DMS114 treated with DMSO at 0.1 percent for 48 hours (cell line): ENCODE measurements at regions not wholly inside any gene's neighbourhood (a gene's known extent, or its start where the extent isn't known, plus 50 kb on each side); places are given as distances from the start of the nearest gene placed in this dataset.
"Not testable (repeated sequence)": the region's sequence is repeated elsewhere in the genome, so short reads cannot be mapped to it uniquely, and the experiment has no call there.

Source experiments
- DNase-seq: peaks from one replicate; lab custom pipeline; 2025; ENCODE audit not compliant: unreplicated experiment; lab: John Stamatoyannopoulos, UW

GRCh38 chrX:121639781-121640180 is 592.4 kb downstream of the GLUD2 start:
- DNase-seq: no peak

GRCh38 chrX:121641560-121641959 is 594.1 kb downstream of the GLUD2 start:
- DNase-seq: no peak

GRCh38 chrX:121642415-121642814 is 595.0 kb downstream of the GLUD2 start:
- DNase-seq: no peak

GRCh38 chrX:121649417-121649816 is 602.0 kb downstream of the GLUD2 start:
- DNase-seq: no peak

GRCh38 chrX:121655276-121655675 is 607.9 kb downstream of the GLUD2 start:
- DNase-seq: no peak

GRCh38 chrX:121666171-121666570 is 618.8 kb downstream of the GLUD2 start:
- DNase-seq: no peak

- no peak for DNase-seq
Observed at GRCh38 chrX:121671649-121672048, 624.2 kb downstream of the GLUD2 start.

GRCh38 chrX:121709236-121709635 is 661.8 kb downstream of the GLUD2 start:
- not testable (repeated sequence) for DNase-seq

- no peak for DNase-seq
Observed at GRCh38 chrX:121733514-121733913, 686.1 kb downstream of the GLUD2 start.

GRCh38 chrX:121746105-121746504 is 698.7 kb downstream of the GLUD2 start:
- DNase-seq: no peak

- not testable (repeated sequence) for DNase-seq
Observed at GRCh38 chrX:121753602-121754001, 706.2 kb downstream of the GLUD2 start.

- DNase-seq: no peak
Observed at GRCh38 chrX:121754301-121754700, 706.9 kb downstream of the GLUD2 start.

- no peak for DNase-seq
Observed at GRCh38 chrX:121755541-121755940, 708.1 kb downstream of the GLUD2 start.

GRCh38 chrX:121761845-121762244 is 714.4 kb downstream of the GLUD2 start:
- DNase-seq: no peak

GRCh38 chrX:121763671-121764070 is 716.3 kb downstream of the GLUD2 start:
- DNase-seq: no peak

GRCh38 chrX:121768210-121768609 is 720.8 kb downstream of the GLUD2 start:
- DNase-seq: not testable (repeated sequence)

GRCh38 chrX:121781991-121782390 is 734.6 kb downstream of the GLUD2 start:
- no peak for DNase-seq

GRCh38 chrX:121782544-121782943 is 735.1 kb downstream of the GLUD2 start:
- DNase-seq: no peak

- DNase-seq: no peak
Observed at GRCh38 chrX:121782976-121783375, 735.6 kb downstream of the GLUD2 start.

GRCh38 chrX:121802881-121803412 is 755.5 kb downstream of the GLUD2 start:
- no peak for DNase-seq

GRCh38 chrX:121823406-121823805 is 776.0 kb downstream of the GLUD2 start:
- no peak for DNase-seq

GRCh38 chrX:121831601-121832000 is 784.2 kb downstream of the GLUD2 start:
- DNase-seq: no peak

- no peak for DNase-seq
Observed at GRCh38 chrX:121832446-121832845, 785.0 kb downstream of the GLUD2 start.

GRCh38 chrX:121836000-121836399 is 788.6 kb downstream of the GLUD2 start:
- no peak for DNase-seq
